ENCODE measurements at regions not wholly inside any gene's neighbourhood (a gene's known extent, or its start where the extent isn't known, plus 50 kb on each side); places are given as distances from the start of the nearest gene placed in this dataset.
A peak's percentile ranks its signal among the peaks of the same experiment; 100 is the strongest.
"Not testable (repeated sequence)": the region's sequence is repeated elsewhere in the genome, so short reads cannot be mapped to it uniquely, and the experiment has no call there.

GRCh38 chr4:112708772-112709171 is 71.8 kb downstream of the LARP7 start:
- no peak for DNase-seq
- Mint-ChIP-seq H3K4me1 (ENCODE audit: low read depth) (peaks cover 17% of the 10 kb centered on the region), H3K27me3 (ENCODE audit: low read depth) (peaks cover 43% of the 10 kb centered on the region), H3K4me3 (no peak overlapping the region), H3K36me3 (ENCODE audit: insufficient read depth) (no peaks in the 10 kb centered on the region), H3K9me3 (no peaks in the 10 kb centered on the region)
- ATAC-seq = no peak

GRCh38 chr4:112714922-112715901 is 78.3 kb downstream of the LARP7 start:
- peaks cover 1% of the 10 kb centered on the region for H3K27me3 Mint-ChIP-seq (ENCODE audit: low read depth)
- H3K36me3 Mint-ChIP-seq (ENCODE audit: insufficient read depth) = no peaks in the 10 kb centered on the region
- H3K9me3 Mint-ChIP-seq = no peaks in the 10 kb centered on the region
- no peak overlapping the region for H3K4me3 Mint-ChIP-seq
- no peaks in the 10 kb centered on the region for H3K4me1 Mint-ChIP-seq (ENCODE audit: low read depth)
- DNase-seq (no peak), ATAC-seq (no peak)

- Mint-ChIP-seq H3K27me3 (ENCODE audit: low read depth) (peaks cover 4% of the 10 kb centered on the region), H3K9me3 (no peaks in the 10 kb centered on the region), H3K4me1 (ENCODE audit: low read depth) (no peaks in the 10 kb centered on the region), H3K4me3 (no peak overlapping the region), H3K36me3 (ENCODE audit: insufficient read depth) (no peaks in the 10 kb centered on the region)
- DNase-seq (no peak), ATAC-seq (no peak)
These were observed 80.9 kb downstream of the LARP7 start for GRCh38 chr4:112717856-112718255.

- Mint-ChIP-seq H3K4me1 (ENCODE audit: low read depth) (no peaks in the 10 kb centered on the region), H3K27me3 (ENCODE audit: low read depth) (peaks cover 12% of the 10 kb centered on the region), H3K4me3 (no peak overlapping the region), H3K9me3 (no peaks in the 10 kb centered on the region), H3K36me3 (ENCODE audit: insufficient read depth) (no peaks in the 10 kb centered on the region)
- ATAC-seq (no peak), DNase-seq (no peak)
These were observed 84.7 kb downstream of the LARP7 start for GRCh38 chr4:112721627-112722026.

- Mint-ChIP-seq H3K9me3 (no peaks in the 10 kb centered on the region), H3K4me3 (no peak overlapping the region), H3K36me3 (ENCODE audit: insufficient read depth) (no peaks in the 10 kb centered on the region), H3K4me1 (ENCODE audit: low read depth) (no peaks in the 10 kb centered on the region), H3K27me3 (ENCODE audit: low read depth) (peaks cover 12% of the 10 kb centered on the region)
- no peak for DNase-seq
- ATAC-seq = no peak
These were observed 89.1 kb downstream of the LARP7 start for GRCh38 chr4:112726041-112726440.

- H3K4me3 Mint-ChIP-seq; ATAC-seq; H3K4me1 Mint-ChIP-seq (ENCODE audit: low read depth); H3K27me3 Mint-ChIP-seq (ENCODE audit: low read depth); H3K36me3 Mint-ChIP-seq (ENCODE audit: insufficient read depth); DNase-seq; H3K9me3 Mint-ChIP-seq: not testable (repeated sequence)
These were observed 90.8 kb downstream of the LARP7 start for GRCh38 chr4:112727728-112728127.

GRCh38 chr4:112731715-112732114 is 94.8 kb downstream of the LARP7 start:
- no peaks in the 10 kb centered on the region for H3K36me3 Mint-ChIP-seq (ENCODE audit: insufficient read depth)
- DNase-seq (no peak), ATAC-seq (no peak)
- H3K4me3 Mint-ChIP-seq = no peak overlapping the region
- no peaks in the 10 kb centered on the region for H3K27me3 Mint-ChIP-seq (ENCODE audit: low read depth)
- no peaks in the 10 kb centered on the region for H3K9me3 Mint-ChIP-seq
- peaks cover 4% of the 10 kb centered on the region for H3K4me1 Mint-ChIP-seq (ENCODE audit: low read depth)

- no peak for ATAC-seq
- no peaks in the 10 kb centered on the region for H3K27me3 Mint-ChIP-seq (ENCODE audit: low read depth)
- H3K4me1 Mint-ChIP-seq (ENCODE audit: low read depth) = peaks cover 4% of the 10 kb centered on the region
- H3K4me3 Mint-ChIP-seq = no peak overlapping the region
- no peak for DNase-seq
- H3K9me3 Mint-ChIP-seq = no peaks in the 10 kb centered on the region
- no peaks in the 10 kb centered on the region for H3K36me3 Mint-ChIP-seq (ENCODE audit: insufficient read depth)
These were observed 95.2 kb downstream of the LARP7 start for GRCh38 chr4:112732142-112732541.

- DNase-seq (no peak), ATAC-seq (peak; percentile 79 to 85)
- Mint-ChIP-seq H3K27me3 (ENCODE audit: low read depth) (no peaks in the 10 kb centered on the region), H3K36me3 (ENCODE audit: insufficient read depth) (no peaks in the 10 kb centered on the region), H3K4me3 (no peak overlapping the region), H3K4me1 (ENCODE audit: low read depth) (peaks cover 4% of the 10 kb centered on the region), H3K9me3 (no peaks in the 10 kb centered on the region)
These were observed 98.6 kb downstream of the LARP7 start for GRCh38 chr4:112735474-112735951.

- Mint-ChIP-seq H3K4me3 (no peak overlapping the region), H3K36me3 (ENCODE audit: insufficient read depth) (no peaks in the 10 kb centered on the region), H3K9me3 (no peaks in the 10 kb centered on the region), H3K27me3 (ENCODE audit: low read depth) (no peaks in the 10 kb centered on the region), H3K4me1 (ENCODE audit: low read depth) (peaks cover 4% of the 10 kb centered on the region)
- ATAC-seq (no peak), DNase-seq (no peak)
These were observed 99.8 kb downstream of the LARP7 start for GRCh38 chr4:112736718-112737135.

GRCh38 chr4:112739442-112739841 is 102.5 kb downstream of the LARP7 start:
- DNase-seq (no peak), ATAC-seq (no peak)
- H3K4me3 Mint-ChIP-seq = no peak overlapping the region
- peaks cover 4% of the 10 kb centered on the region for H3K4me1 Mint-ChIP-seq (ENCODE audit: low read depth)
- no peaks in the 10 kb centered on the region for H3K36me3 Mint-ChIP-seq (ENCODE audit: insufficient read depth)
- H3K9me3 Mint-ChIP-seq = no peaks in the 10 kb centered on the region
- no peaks in the 10 kb centered on the region for H3K27me3 Mint-ChIP-seq (ENCODE audit: low read depth)

- H3K4me3 Mint-ChIP-seq = no peak overlapping the region
- no peak for DNase-seq
- ATAC-seq = no peak
- peaks cover 15% of the 10 kb centered on the region for H3K27me3 Mint-ChIP-seq (ENCODE audit: low read depth)
- no peaks in the 10 kb centered on the region for H3K4me1 Mint-ChIP-seq (ENCODE audit: low read depth)
- no peaks in the 10 kb centered on the region for H3K9me3 Mint-ChIP-seq
- no peaks in the 10 kb centered on the region for H3K36me3 Mint-ChIP-seq (ENCODE audit: insufficient read depth)
These were observed 110.1 kb downstream of the LARP7 start for GRCh38 chr4:112747036-112747435.

GRCh38 chr4:112748352-112748878 is 111.5 kb downstream of the LARP7 start:
- H3K27me3 Mint-ChIP-seq (ENCODE audit: low read depth) = peaks cover 15% of the 10 kb centered on the region
- no peak overlapping the region for H3K4me3 Mint-ChIP-seq
- no peaks in the 10 kb centered on the region for H3K4me1 Mint-ChIP-seq (ENCODE audit: low read depth)
- no peak for DNase-seq
- H3K36me3 Mint-ChIP-seq (ENCODE audit: insufficient read depth) = no peaks in the 10 kb centered on the region
- H3K9me3 Mint-ChIP-seq = no peaks in the 10 kb centered on the region
- no peak for ATAC-seq

GRCh38 chr4:112750749-112751148 is 113.8 kb downstream of the LARP7 start:
- not testable (repeated sequence) for H3K4me3 Mint-ChIP-seq; H3K4me1 Mint-ChIP-seq (ENCODE audit: low read depth); DNase-seq; H3K9me3 Mint-ChIP-seq; H3K36me3 Mint-ChIP-seq (ENCODE audit: insufficient read depth); ATAC-seq
- peaks cover 14% of the 10 kb centered on the region for H3K27me3 Mint-ChIP-seq (ENCODE audit: low read depth)

GRCh38 chr4:112751447-112751846 is 114.5 kb downstream of the LARP7 start:
- Mint-ChIP-seq H3K4me1 (ENCODE audit: low read depth) (no peaks in the 10 kb centered on the region), H3K9me3 (no peaks in the 10 kb centered on the region), H3K4me3 (no peak overlapping the region), H3K36me3 (ENCODE audit: insufficient read depth) (no peaks in the 10 kb centered on the region), H3K27me3 (ENCODE audit: low read depth) (peaks cover 12% of the 10 kb centered on the region)
- ATAC-seq (no peak), DNase-seq (no peak)
